WERI-Rb-1 (cell line): ENCODE measurements at regions not wholly inside any gene's neighbourhood (a gene's known extent, or its start where the extent isn't known, plus 50 kb on each side); places are given as distances from the start of the nearest gene placed in this dataset.

Experiments
- DNase-seq: peaks from one replicate; pipeline ENCODE4 v3.0.0-alpha.2; 2020
- H3K27ac ChIP-seq: fragments of 250-450 bp; sonication (Bioruptor Pico); 2 replicates; pipeline ENCODE4 v1.5.1; 2020; ENCODE audit warnings: mild to moderate bottlenecking, moderate library complexity
- H3K27me3 ChIP-seq: fragments of 250-450 bp; sonication (Bioruptor Pico); 2 replicates; pipeline ENCODE4 v1.5.1; 2021; ENCODE audit warnings: mild to moderate bottlenecking, low read depth, moderate library complexity; ENCODE audit not compliant: insufficient read depth, severe bottlenecking
- H3K36me3 ChIP-seq: fragments of 250-450 bp; sonication (Bioruptor Pico); 2 replicates; pipeline ENCODE4 v1.5.1; 2020; ENCODE audit warnings: mild to moderate bottlenecking, moderate library complexity
- H3K4me3 ChIP-seq: 2 replicates; pipeline ENCODE4 v1.5.1; 2011; ENCODE audit warnings: low read depth, mild to moderate bottlenecking, control low read depth, low read length
- H3K9me3 ChIP-seq: fragments of 250-450 bp; sonication (Bioruptor Pico); 2 replicates; pipeline ENCODE4 v1.5.1; 2021; ENCODE audit warnings: mild to moderate bottlenecking, moderate library complexity; ENCODE audit not compliant: severe bottlenecking
- CTCF ChIP-seq: IDR thresholded peaks from 2 replicates; pipeline ENCODE4 v1.5.1; 2011; ENCODE audit warnings: low read depth, mild to moderate bottlenecking, control low read depth, inconsistent platforms, low read length

GRCh38 chr14:87122166-87122565 is 870.8 kb downstream of the GALC start:
- Histone ChIP-seq H3K9me3 (no peaks in the 10 kb centered on the region), H3K27ac (no peak overlapping the region), H3K27me3 (no peaks in the 10 kb centered on the region), H3K4me3 (no peak overlapping the region), H3K36me3 (no peaks in the 10 kb centered on the region)
- TF ChIP-seq CTCF = no peak
- no peak for DNase-seq

- DNase-seq = no peak
- H3K27me3 ChIP-seq = no peaks in the 10 kb centered on the region
- H3K27ac ChIP-seq = no peak overlapping the region
- H3K4me3 ChIP-seq = no peak overlapping the region
- H3K36me3 ChIP-seq = no peaks in the 10 kb centered on the region
- no peak for TF ChIP-seq CTCF
- H3K9me3 ChIP-seq = no peaks in the 10 kb centered on the region
These were observed 871.3 kb downstream of the GALC start for GRCh38 chr14:87121716-87122115.

GRCh38 chr14:87115234-87115633 is 877.7 kb downstream of the GALC start:
- Histone ChIP-seq H3K27ac (no peak overlapping the region), H3K27me3 (no peaks in the 10 kb centered on the region), H3K4me3 (no peak overlapping the region), H3K36me3 (no peaks in the 10 kb centered on the region), H3K9me3 (no peaks in the 10 kb centered on the region)
- DNase-seq = no peak
- no peak for TF ChIP-seq CTCF

- no peak overlapping the region for H3K27ac ChIP-seq
- no peaks in the 10 kb centered on the region for H3K27me3 ChIP-seq
- H3K9me3 ChIP-seq = no peaks in the 10 kb centered on the region
- H3K4me3 ChIP-seq = no peak overlapping the region
- TF ChIP-seq CTCF = no peak
- no peaks in the 10 kb centered on the region for H3K36me3 ChIP-seq
- no peak for DNase-seq
These were observed 879.7 kb downstream of the GALC start for GRCh38 chr14:87113286-87113685.

GRCh38 chr14:87111741-87112140 is 881.2 kb downstream of the GALC start:
- Histone ChIP-seq H3K36me3 (no peaks in the 10 kb centered on the region), H3K4me3 (no peak overlapping the region), H3K27me3 (no peaks in the 10 kb centered on the region), H3K27ac (no peak overlapping the region), H3K9me3 (no peaks in the 10 kb centered on the region)
- no peak for TF ChIP-seq CTCF
- no peak for DNase-seq

- TF ChIP-seq CTCF = no peak
- H3K27ac ChIP-seq = no peak overlapping the region
- no peak for DNase-seq
These were observed 881.9 kb downstream of the GALC start for GRCh38 chr14:87111126-87111525.

More at GRCh38 chr14:87111126-87111525, 881.9 kb downstream of the GALC start:
- H3K9me3 ChIP-seq = no peaks in the 10 kb centered on the region
- no peak overlapping the region for H3K4me3 ChIP-seq
- no peaks in the 10 kb centered on the region for H3K27me3 ChIP-seq
- H3K36me3 ChIP-seq = no peaks in the 10 kb centered on the region
